K562 (cell line): ENCODE measurements at regions not wholly inside any gene's neighbourhood (a gene's known extent, or its start where the extent isn't known, plus 50 kb on each side); places are given as distances from the start of the nearest gene placed in this dataset.

ENCODE experiments used
- ATAC-seq: fragments of 200-7000 bp; cut with Tn5 transposase; 3 replicates; pipeline ENCODE4 v1.9.1; 2020; ENCODE audit warnings: moderate library complexity
- BruUV-seq: library from RNA; stranded (reverse); fragments of 400-500 nt; replicated peaks from 2 replicates; lab custom pipeline; 2021; lab: Mats Ljungman, UMichigan
- CTCF ChIA-PET: fragments of 300-600 bp; formaldehyde crosslinking; extraction: SDS; loops from one replicate; lab custom pipeline; 2021; ENCODE audit warnings: low intra/inter-chr PET ratio; lab: Yijun Ruan, JAX
- POLR2A ChIA-PET: fragments of 300-600, 350-650 bp; sonication (Branson Sonifier 250); formaldehyde crosslinking; extraction: SDS; loops from one replicate; lab custom pipeline; 2021; ENCODE audit warnings: antibody characterized with exemption, inconsistent platforms; lab: Yijun Ruan, JAX
- DNase-seq, 4 experiments: peaks; one replicate each; pipeline versions ENCODE4 v3.0.0 to v3.0.0-alpha.2; 2011 to 2018; ENCODE audit warnings: low spot score in 3 of 4, mixed read lengths in 3 of 4; ENCODE audit errors: extremely low read depth in 1 of 4
- FAIRE-seq: peaks from 2 replicates; lab custom pipeline; 2011; peaks lifted over from hg19 to GRCh38; lab: Jason Lieb, UNC
- H2AFZ ChIP-seq: 2 replicates; pipeline ENCODE4 v1.6.0; 2011; ENCODE audit warnings: low read depth, low read length, control low read depth, inconsistent platforms
- H3K27ac ChIP-seq: fragments of 200-600 bp; 3 replicates; pipeline ENCODE4 v1.8.0; 2011; ENCODE audit warnings: low read depth, mild to moderate bottlenecking, control low read depth, inconsistent platforms, low read length, moderate library complexity, mixed read lengths; ENCODE audit errors: extremely low read depth
- H3K27me3 ChIP-seq, 2 experiments: fragments of 300-600 bp in 1 of 2; 2 replicates in 1 of 2; 3 replicates in 1 of 2; pipeline versions ENCODE4 v1.6.0 to v1.8.0; 2011; ENCODE audit warnings: inconsistent platforms in 2 of 2, low read length in 2 of 2, mild to moderate bottlenecking in 1 of 2, mixed read lengths in 1 of 2, moderate library complexity in 1 of 2; ENCODE audit not compliant: control insufficient read depth in 2 of 2, insufficient read depth in 2 of 2
- H3K36me3 ChIP-seq: fragments of 300-600 bp; 3 replicates; pipeline ENCODE4 v1.8.0; 2011; ENCODE audit warnings: mild to moderate bottlenecking, low read length, inconsistent platforms; ENCODE audit not compliant: control insufficient read depth, insufficient read depth
- H3K4me1 ChIP-seq, 2 experiments: fragments of 200-600 bp in 1 of 2; replicated peaks in 1 of 2; 2 replicates in 1 of 2; 3 replicates in 1 of 2; pipeline versions ENCODE4 v1.5.1 to v1.8.0; 2011; ENCODE audit warnings: inconsistent platforms in 2 of 2, low read length in 2 of 2, mild to moderate bottlenecking in 1 of 2, mixed read lengths in 1 of 2, moderate library complexity in 1 of 2; ENCODE audit not compliant: control insufficient read depth in 2 of 2, insufficient read depth in 2 of 2
- H3K4me2 ChIP-seq: 2 replicates; pipeline ENCODE4 v1.6.1; 2011; ENCODE audit warnings: low read length, control low read depth, inconsistent platforms, mixed read lengths; ENCODE audit not compliant: insufficient read depth
- H3K4me3 ChIP-seq: fragments of 200-600 bp; sonication (generic), shearing (Covaris generic); 2 replicates; pipeline ENCODE4 v1.5.1; 2016; ENCODE audit warnings: control low read depth, inconsistent platforms
- H3K79me2 ChIP-seq: fragments of 200-600 bp; 3 replicates; pipeline ENCODE4 v1.8.0; 2011; ENCODE audit warnings: low read length, inconsistent platforms; ENCODE audit not compliant: control insufficient read depth, insufficient read depth
- H3K9ac ChIP-seq, 2 experiments: 2 replicates each; pipeline versions ENCODE4 v1.6.0 to v1.6.1; 2011; ENCODE audit warnings: low read depth in 2 of 2, low read length in 2 of 2, control low read depth in 1 of 2, inconsistent platforms in 1 of 2, mild to moderate bottlenecking in 1 of 2, mixed read lengths in 1 of 2; ENCODE audit not compliant: insufficient read depth in 1 of 2
- H3K9me1 ChIP-seq: one replicate; pipeline ENCODE4 v1.6.0; 2011; ENCODE audit warnings: inconsistent platforms, mild to moderate bottlenecking, low read length, moderate library complexity; ENCODE audit not compliant: control insufficient read depth, insufficient read depth
- H3K9me3 ChIP-seq: replicated peaks from 2 replicates; pipeline ENCODE4 v1.5.1; 2011; ENCODE audit warnings: low read depth, low read length, inconsistent platforms; ENCODE audit not compliant: control insufficient read depth, insufficient read depth
- H4K20me1 ChIP-seq: replicated peaks from 2 replicates; pipeline ENCODE4 v1.6.1; 2011; ENCODE audit warnings: low read length, inconsistent platforms, mixed read lengths; ENCODE audit not compliant: control insufficient read depth, insufficient read depth
- BRCA1 ChIP-seq, 2 experiments: fragments of 450-650 bp in 1 of 2; sonication (generic) in 1 of 2; formaldehyde crosslinking in 1 of 2; IDR thresholded peaks; 2 replicates each; pipeline versions ENCODE4 v1.5.0 to v1.6.1; 2017 to 2020; ENCODE audit warnings: mild to moderate bottlenecking in 1 of 2, missing genetic modification reagents in 1 of 2
- GABPB2 ChIP-seq: fragments of 250-450 bp; sonication (Bioruptor Pico); conservative IDR thresholded peaks from 2 replicates; pipeline ENCODE4 v1.5.1; 2021; ENCODE audit warnings: mild to moderate bottlenecking
- HNRNPH1 ChIP-seq: fragments of 200-400 bp; formaldehyde crosslinking; optimal IDR thresholded peaks from 2 replicates; pipeline ENCODE3; 2017; ENCODE audit warnings: low read depth, mild to moderate bottlenecking, low read length, moderate library complexity
- HNRNPK ChIP-seq: fragments of 200-400 bp; formaldehyde crosslinking; IDR thresholded peaks from one replicate; pipeline ENCODE4 v1.6.1; 2018; ENCODE audit warnings: mild to moderate bottlenecking, low read depth, low read length; ENCODE audit not compliant: poor library complexity, severe bottlenecking
- JUN ChIP-seq, 2 experiments: sonication (generic) in 1 of 2; formaldehyde crosslinking in 1 of 2; IDR thresholded peaks; 2 replicates each; pipeline versions ENCODE4 v1.6.1 to v1.8.0; 2012 to 2022; ENCODE audit warnings: borderline replicate concordance in 2 of 2, mild to moderate bottlenecking in 2 of 2, improper control_type of control experiment in 1 of 2, low read depth in 1 of 2, low read length in 1 of 2, missing genetic modification reagents in 1 of 2
- POLR2G ChIP-seq: fragments of 200-400 bp; formaldehyde crosslinking; IDR thresholded peaks from 2 replicates; pipeline ENCODE4 v1.6.1; 2017; ENCODE audit warnings: low read depth, mild to moderate bottlenecking, antibody characterized with exemption, low read length, moderate library complexity
- PRMT5 ChIP-seq: sonication (generic); formaldehyde crosslinking; IDR thresholded peaks from 2 replicates; pipeline ENCODE4 v1.5.0; 2020; ENCODE audit warnings: missing genetic modification reagents
- STAT5B ChIP-seq: fragments of 250-450 bp; sonication (Bioruptor Pico); IDR thresholded peaks from 2 replicates; pipeline ENCODE4 v1.8.0; 2021; ENCODE audit warnings: mild to moderate bottlenecking, inconsistent platforms
- ZC3H8 ChIP-seq: fragments of 450-650 bp; IDR thresholded peaks from 2 replicates; pipeline ENCODE4 v1.6.1; 2017
- ZNF143 ChIP-seq: sonication (generic); formaldehyde crosslinking; IDR thresholded peaks from 2 replicates; pipeline ENCODE4 v1.9.0; 2022; ENCODE audit warnings: mild to moderate bottlenecking, missing genetic modification reagents
- ZNF217 ChIP-seq: sonication (generic); formaldehyde crosslinking; IDR thresholded peaks from 2 replicates; pipeline ENCODE4 v1.8.0; 2022; ENCODE audit warnings: mild to moderate bottlenecking, missing genetic modification reagents
- ZNF77 ChIP-seq: fragments of 250-450 bp; sonication (Bioruptor Pico); IDR thresholded peaks from 2 replicates; pipeline ENCODE4 v1.5.0; 2020
- WGBS: fragments of 100-300 bp; shearing (Covaris generic); methylation state at CpG from one replicate; pipeline ENCODE4 v1.1.6; 2016; ENCODE audit warnings: low coverage, mixed read lengths; ENCODE audit not compliant: insufficient coverage; ENCODE audit errors: missing lambda C conversion rate; 5-methylcytosine and 5-hydroxymethylcytosine counted together
- in situ Hi-C: fragments of 300-500 bp; cut with MboI; formaldehyde crosslinking; loops from 4 replicates; pipeline ENCODE4 v1.15.0; 2018; ENCODE audit warnings: inconsistent platforms, mixed read lengths
- intact Hi-C: fragments of 100-400 bp; cut with micrococcal nuclease; formaldehyde crosslinking; loops from 2 replicates; pipeline ENCODE4 v1.14.2; 2022
- TF ChIP-seq, protein P1 (sequence below), 3 experiments: fragments of 200-800 bp in 1 of 3; fragments of 250-450 bp in 1 of 3; fragments of 450-650 bp in 1 of 3; sonication (Bioruptor Pico) in 1 of 3; sonication (Bioruptor generic) in 1 of 3; formaldehyde crosslinking in 1 of 3; IDR thresholded peaks; 2 replicates each; pipeline versions ENCODE4 v1.6.1 to v1.8.0; 2016 to 2022; ENCODE audit warnings: mild to moderate bottlenecking in 2 of 3, missing genetic modification characterization in 2 of 3, missing compliant biosample characterization in 1 of 3, moderate library complexity in 1 of 3
- TF ChIP-seq, protein P2 (sequence below): fragments of 250-450 bp; sonication (Bioruptor Pico); IDR thresholded peaks from 2 replicates; pipeline ENCODE4 v1.5.0; 2022; ENCODE audit warnings: mild to moderate bottlenecking

DNA sequence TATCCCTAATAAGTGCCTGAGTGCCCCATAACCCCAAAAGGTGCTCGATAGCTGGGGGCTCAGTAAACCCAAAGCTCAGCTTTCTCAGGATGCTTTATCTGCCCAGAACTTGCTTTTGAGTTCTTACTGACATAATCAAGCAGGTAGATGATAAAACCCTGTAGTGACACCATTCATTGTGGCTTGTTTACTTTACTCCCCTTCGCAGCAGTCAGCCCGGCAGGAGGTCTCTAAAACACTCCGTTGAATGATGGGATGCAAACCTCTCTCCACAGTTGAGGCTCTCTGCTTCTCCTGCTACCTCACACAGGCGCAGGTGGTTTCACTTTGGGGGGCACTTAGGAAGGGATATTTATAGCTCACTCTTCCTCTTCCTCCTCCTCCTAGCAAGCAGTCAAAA is 349.4 kb downstream of the HLX start:
- DNase-seq (no peak), ATAC-seq (no peak), FAIRE-seq (no peak)
- Histone ChIP-seq H3K9me1 (no peaks in the 10 kb centered on the region), H3K4me1 (no peaks in the 10 kb centered on the region), H4K20me1 (no peaks in the 10 kb centered on the region), H3K9me3 (no peaks in the 10 kb centered on the region), H3K9ac (no peak overlapping the region), H3K27me3 (no peaks in the 10 kb centered on the region), H3K27ac (no peak overlapping the region), H2AFZ (no peak overlapping the region), H3K4me3 (no peak overlapping the region), H3K36me3 (no peaks in the 10 kb centered on the region), H3K79me2 (no peaks in the 10 kb centered on the region), H3K4me2 (no peak overlapping the region)
- CTCF ChIA-PET = no interaction called here
- no TSS peak for BruUV-seq
- TF ChIP-seq ZNF77 (CRISPR knock-in tag) (no peak), HNRNPH1 (no peak), ZNF143 (no peak), ZC3H8 (no peak), POLR2G (no peak), STAT5B (CRISPR knock-in tag) (no peak), ZNF217 (CRISPR knock-in tag) (no peak), PRMT5 (CRISPR knock-in tag) (no peak), HNRNPK (no peak), BRCA1 (IDR thresholded peaks at IDR 0.05) (no peak), BRCA1 (CRISPR knock-in tag; IDR thresholded peaks at IDR 0.05) (no peak), JUN (IDR thresholded peaks at IDR 0.05; ENCODE audit: borderline replicate concordance, low read depth, low read length) (no peak), JUN (CRISPR knock-in tag; IDR thresholded peaks at IDR 0.05; ENCODE audit: borderline replicate concordance) (no peak), GABPB2 (CRISPR knock-in tag) (no peak)
- TF ChIP-seq, protein P1, sequence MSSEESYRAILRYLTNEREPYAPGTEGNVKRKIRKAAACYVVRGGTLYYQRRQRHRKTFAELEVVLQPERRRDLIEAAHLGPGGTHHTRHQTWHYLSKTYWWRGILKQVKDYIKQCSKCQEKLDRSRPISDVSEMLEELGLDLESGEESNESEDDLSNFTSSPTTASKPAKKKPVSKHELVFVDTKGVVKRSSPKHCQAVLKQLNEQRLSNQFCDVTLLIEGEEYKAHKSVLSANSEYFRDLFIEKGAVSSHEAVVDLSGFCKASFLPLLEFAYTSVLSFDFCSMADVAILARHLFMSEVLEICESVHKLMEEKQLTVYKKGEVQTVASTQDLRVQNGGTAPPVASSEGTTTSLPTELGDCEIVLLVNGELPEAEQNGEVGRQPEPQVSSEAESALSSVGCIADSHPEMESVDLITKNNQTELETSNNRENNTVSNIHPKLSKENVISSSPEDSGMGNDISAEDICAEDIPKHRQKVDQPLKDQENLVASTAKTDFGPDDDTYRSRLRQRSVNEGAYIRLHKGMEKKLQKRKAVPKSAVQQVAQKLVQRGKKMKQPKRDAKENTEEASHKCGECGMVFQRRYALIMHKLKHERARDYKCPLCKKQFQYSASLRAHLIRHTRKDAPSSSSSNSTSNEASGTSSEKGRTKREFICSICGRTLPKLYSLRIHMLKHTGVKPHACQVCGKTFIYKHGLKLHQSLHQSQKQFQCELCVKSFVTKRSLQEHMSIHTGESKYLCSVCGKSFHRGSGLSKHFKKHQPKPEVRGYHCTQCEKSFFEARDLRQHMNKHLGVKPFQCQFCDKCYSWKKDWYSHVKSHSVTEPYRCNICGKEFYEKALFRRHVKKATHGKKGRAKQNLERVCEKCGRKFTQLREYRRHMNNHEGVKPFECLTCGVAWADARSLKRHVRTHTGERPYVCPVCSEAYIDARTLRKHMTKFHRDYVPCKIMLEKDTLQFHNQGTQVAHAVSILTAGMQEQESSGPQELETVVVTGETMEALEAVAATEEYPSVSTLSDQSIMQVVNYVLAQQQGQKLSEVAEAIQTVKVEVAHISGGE (CRISPR knock-in tag; IDR thresholded peaks at IDR 0.05) = no peak
- TF ChIP-seq, protein P2, sequence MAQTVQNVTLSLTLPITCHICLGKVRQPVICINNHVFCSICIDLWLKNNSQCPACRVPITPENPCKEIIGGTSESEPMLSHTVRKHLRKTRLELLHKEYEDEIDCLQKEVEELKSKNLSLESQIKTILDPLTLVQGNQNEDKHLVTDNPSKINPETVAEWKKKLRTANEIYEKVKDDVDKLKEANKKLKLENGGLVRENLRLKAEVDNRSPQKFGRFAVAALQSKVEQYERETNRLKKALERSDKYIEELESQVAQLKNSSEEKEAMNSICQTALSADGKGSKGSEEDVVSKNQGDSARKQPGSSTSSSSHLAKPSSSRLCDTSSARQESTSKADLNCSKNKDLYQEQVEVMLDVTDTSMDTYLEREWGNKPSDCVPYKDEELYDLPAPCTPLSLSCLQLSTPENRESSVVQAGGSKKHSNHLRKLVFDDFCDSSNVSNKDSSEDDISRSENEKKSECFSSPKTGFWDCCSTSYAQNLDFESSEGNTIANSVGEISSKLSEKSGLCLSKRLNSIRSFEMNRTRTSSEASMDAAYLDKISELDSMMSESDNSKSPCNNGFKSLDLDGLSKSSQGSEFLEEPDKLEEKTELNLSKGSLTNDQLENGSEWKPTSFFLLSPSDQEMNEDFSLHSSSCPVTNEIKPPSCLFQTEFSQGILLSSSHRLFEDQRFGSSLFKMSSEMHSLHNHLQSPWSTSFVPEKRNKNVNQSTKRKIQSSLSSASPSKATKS = no peak
- in situ Hi-C loops (no loop called here), intact Hi-C loops (no loop called here)
- POLR2A ChIA-PET = interaction anchor here (0.6 kb wide), 1 partner anchor 861 kb away, joined by 3 read pairs; no protein-coding TSS in a partner anchor
- 0% methylated on average over 5 of the region's 5 CpGs for WGBS
